HEK293T (cell line): ENCODE measurements at regions not wholly inside any gene's neighbourhood (a gene's known extent, or its start where the extent isn't known, plus 50 kb on each side); places are given as distances from the start of the nearest gene placed in this dataset.

Source experiments
- ARNT ChIP-seq: fragments of 450-650 bp; IDR thresholded peaks from 2 replicates; pipeline ENCODE4 v1.6.1; 2017; ENCODE audit warnings: mild to moderate bottlenecking
- BHLHE40 ChIP-seq: fragments of 450-650 bp; IDR thresholded peaks from 2 replicates; pipeline ENCODE4 v1.6.1; 2016; ENCODE audit warnings: mild to moderate bottlenecking, moderate library complexity, borderline replicate concordance
- FOXK2 ChIP-seq: fragments of 450-650 bp; IDR thresholded peaks from 2 replicates; pipeline ENCODE4 v1.6.1; 2016; ENCODE audit warnings: mild to moderate bottlenecking
- FOXM1 ChIP-seq: fragments of 450-650 bp; IDR thresholded peaks from 2 replicates; pipeline ENCODE4 v1.6.1; 2017; ENCODE audit warnings: mild to moderate bottlenecking, borderline replicate concordance
- HDGF ChIP-seq: fragments of 450-650 bp; IDR thresholded peaks from 2 replicates; pipeline ENCODE4 v1.6.1; 2017; ENCODE audit warnings: antibody characterized with exemption, borderline replicate concordance
- L3MBTL2 ChIP-seq: fragments of 450-650 bp; conservative IDR thresholded peaks from 2 replicates; pipeline ENCODE4 v1.6.1; 2016; ENCODE audit warnings: mild to moderate bottlenecking
- NFRKB ChIP-seq: fragments of 450-650 bp; IDR thresholded peaks from 2 replicates; pipeline ENCODE4 v1.6.1; 2016; ENCODE audit warnings: mild to moderate bottlenecking, moderate library complexity
- SP1 ChIP-seq: fragments of 450-650 bp; IDR thresholded peaks from 2 replicates; pipeline ENCODE4 v1.6.1; 2017
- SUZ12 ChIP-seq: fragments of 450-650 bp; IDR thresholded peaks from 2 replicates; pipeline ENCODE4 v1.6.1; 2016; ENCODE audit warnings: mild to moderate bottlenecking
- ZNF384 ChIP-seq: fragments of 450-650 bp; IDR thresholded peaks from 2 replicates; pipeline ENCODE4 v1.6.1; 2016
- TF ChIP-seq, protein P1 (sequence below): fragments of 450-650 bp; IDR thresholded peaks from 2 replicates; pipeline ENCODE4 v1.6.1; 2016

DNA sequence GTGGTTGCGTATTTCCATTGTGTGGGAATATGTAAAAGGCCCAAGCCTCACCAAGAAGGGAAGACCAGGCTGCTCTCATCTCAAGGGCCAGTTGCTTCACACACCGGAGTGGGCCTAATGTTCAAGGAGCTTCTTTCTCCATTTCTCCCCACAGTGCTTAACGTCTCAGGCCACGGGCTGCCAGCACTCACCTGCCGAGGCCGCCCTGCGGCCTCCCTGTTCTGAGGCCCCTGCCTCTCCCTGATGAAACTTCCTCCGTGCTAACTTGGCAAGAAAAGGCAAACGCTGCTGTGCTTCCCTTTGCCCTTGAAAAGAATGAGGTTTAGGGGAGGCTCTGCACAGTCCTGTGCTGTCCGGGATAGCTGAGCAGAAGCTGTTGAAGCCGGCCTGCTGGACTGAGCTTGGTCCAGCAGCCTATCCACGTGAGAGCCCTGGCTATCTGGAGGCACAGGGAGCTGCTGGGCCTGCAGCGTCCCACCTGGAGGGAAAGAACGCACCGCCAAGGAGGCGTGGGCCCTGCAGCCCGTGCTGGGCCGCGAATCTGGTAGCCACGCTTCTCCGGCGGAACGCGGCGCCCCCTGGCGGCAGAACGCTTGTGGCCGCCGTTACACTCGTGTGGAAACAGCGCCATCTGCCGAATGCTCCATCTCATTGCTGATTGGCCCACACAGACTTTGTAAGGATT, 73.5 kb upstream of the PRSS3 start:
- TF ChIP-seq L3MBTL2: peak; percentile 68
- no peak for TF ChIP-seq NFRKB
- TF ChIP-seq BHLHE40: no peak
- TF ChIP-seq, protein P1, sequence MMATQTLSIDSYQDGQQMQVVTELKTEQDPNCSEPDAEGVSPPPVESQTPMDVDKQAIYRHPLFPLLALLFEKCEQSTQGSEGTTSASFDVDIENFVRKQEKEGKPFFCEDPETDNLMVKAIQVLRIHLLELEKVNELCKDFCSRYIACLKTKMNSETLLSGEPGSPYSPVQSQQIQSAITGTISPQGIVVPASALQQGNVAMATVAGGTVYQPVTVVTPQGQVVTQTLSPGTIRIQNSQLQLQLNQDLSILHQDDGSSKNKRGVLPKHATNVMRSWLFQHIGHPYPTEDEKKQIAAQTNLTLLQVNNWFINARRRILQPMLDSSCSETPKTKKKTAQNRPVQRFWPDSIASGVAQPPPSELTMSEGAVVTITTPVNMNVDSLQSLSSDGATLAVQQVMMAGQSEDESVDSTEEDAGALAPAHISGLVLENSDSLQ: no peak
- no peak for TF ChIP-seq SP1
- no peak for TF ChIP-seq HDGF
- no peak for TF ChIP-seq FOXK2
- TF ChIP-seq SUZ12: no peak
- TF ChIP-seq ZNF384: no peak
- no peak for TF ChIP-seq FOXM1
- TF ChIP-seq ARNT: no peak
